Lower leg skin (tissue), 4 donors: ENCODE measurements at regions not wholly inside any gene's neighbourhood (a gene's known extent, or its start where the extent isn't known, plus 50 kb on each side); places are given as distances from the start of the nearest gene placed in this dataset.

Source experiments
- DNase-seq, 2 donors: peaks; one replicate each; pipeline ENCODE4 v3.0.0-alpha.2; 2019; ENCODE audit warnings: low spot score in 2 of 2
- H3K4me3 ChIP-seq: fragments of 200-600 bp; sonication (generic); 2 replicates; pipeline ENCODE4 v1.5.1; 2017; ENCODE audit warnings: mild to moderate bottlenecking, low read depth; ENCODE audit not compliant: poor library complexity, severe bottlenecking
- CTCF ChIP-seq, 3 donors: fragments of 450-650 bp; IDR thresholded peaks; one replicate each; pipeline ENCODE4 v1.5.1; 2016; ENCODE audit warnings: antibody characterized with exemption in 3 of 3, mild to moderate bottlenecking in 3 of 3, moderate library complexity in 2 of 3
- POLR2A ChIP-seq, 2 donors: fragments of 450-650 bp; IDR thresholded peaks; one replicate each; pipeline ENCODE4 v1.6.1; 2016 to 2017; ENCODE audit warnings: antibody characterized with exemption in 2 of 2, mild to moderate bottlenecking in 1 of 2, moderate library complexity in 1 of 2
- WGBS, 2 donors: methylation state at CpG; one replicate each; pipeline ENCODE4 v1.1.5; 2018; 5-methylcytosine and 5-hydroxymethylcytosine counted together
- intact Hi-C: fragments of 100-400 bp; cut with DNase I; formaldehyde crosslinking; loops from one replicate; pipeline ENCODE4 v1.15.0; 2023; ENCODE audit warnings: low total_unique reads

GRCh38 chr9:108374626-108375025 is 481.2 kb downstream of the ACTL7B start:
- no peak for DNase-seq
- intact Hi-C loops: no loop called here
- H3K4me3 ChIP-seq: no peak overlapping the region
- TF ChIP-seq CTCF (IDR thresholded peaks at IDR 0.05): no peak
- TF ChIP-seq POLR2A (IDR thresholded peaks at IDR 0.05): no peak

- DNase-seq: no peak
- TF ChIP-seq POLR2A (IDR thresholded peaks at IDR 0.05) (no peak), CTCF (IDR thresholded peaks at IDR 0.05) (no peak)
- intact Hi-C loops: no loop called here
- no peak overlapping the region for H3K4me3 ChIP-seq
Measured at GRCh38 chr9:108367188-108367587, 488.6 kb downstream of the ACTL7B start.

GRCh38 chr9:108363311-108363710 is 492.5 kb downstream of the ACTL7B start:
- WGBS, 2 donors: 32 to 43% methylated on average over 1 of the region's 1 CpG
- intact Hi-C loops: no loop called here
- no peak overlapping the region for H3K4me3 ChIP-seq
- TF ChIP-seq POLR2A (IDR thresholded peaks at IDR 0.05): no peak
- no peak for TF ChIP-seq CTCF (IDR thresholded peaks at IDR 0.05)
- no peak for DNase-seq

GRCh38 chr9:108360304-108360703 is 495.5 kb downstream of the ACTL7B start:
- no peak for DNase-seq
- 65 to 72% methylated on average over 3 of the region's 3 CpGs for WGBS, 2 donors
- intact Hi-C loops: no loop called here
- H3K4me3 ChIP-seq: no peak overlapping the region
- TF ChIP-seq CTCF (IDR thresholded peaks at IDR 0.05) (no peak), POLR2A (IDR thresholded peaks at IDR 0.05) (no peak)

GRCh38 chr9:108356806-108357205 is 499.0 kb downstream of the ACTL7B start:
- H3K4me3 ChIP-seq: no peak overlapping the region
- 90 to 92% methylated on average over 2 of the region's 2 CpGs for WGBS, 2 donors
- no peak for TF ChIP-seq POLR2A (IDR thresholded peaks at IDR 0.05)
- TF ChIP-seq CTCF (IDR thresholded peaks at IDR 0.05): no peak
- intact Hi-C loops: no loop called here
- no peak for DNase-seq

- no peak overlapping the region for H3K4me3 ChIP-seq
- DNase-seq: no peak
- 41 to 53% methylated on average over 5 of the region's 5 CpGs for WGBS, 2 donors
- TF ChIP-seq CTCF (IDR thresholded peaks at IDR 0.05) (no peak), POLR2A (IDR thresholded peaks at IDR 0.05) (no peak)
- intact Hi-C loops: no loop called here
Measured at GRCh38 chr9:108351571-108351970, 504.2 kb downstream of the ACTL7B start.
